Tibial artery (tissue), 4 donors: ENCODE measurements at regions not wholly inside any gene's neighbourhood (a gene's known extent, or its start where the extent isn't known, plus 50 kb on each side); places are given as distances from the start of the nearest gene placed in this dataset.

Experiments
- DNase-seq, 2 donors: peaks; one replicate each; pipeline ENCODE4 v3.0.0-alpha.2; 2019
- H3K27ac ChIP-seq, 2 donors: fragments of 200-600 bp; sonication (generic) in 1 of 2; 1 replicate in 1 of 2; 2 replicates in 1 of 2; pipeline ENCODE4 v1.5.1; 2018 to 2019; ENCODE audit warnings: mild to moderate bottlenecking in 1 of 2
- H3K27me3 ChIP-seq, 2 donors: fragments of 200-600 bp; sonication (generic) in 1 of 2; one replicate each; pipeline versions ENCODE4 v1.5.1 to v1.6.0; 2016 to 2019
- H3K36me3 ChIP-seq, 3 donors: fragments of 200-600 bp; sonication (generic) in 2 of 3; one replicate each; pipeline ENCODE4 v1.5.1; 2016 to 2019; ENCODE audit warnings: mild to moderate bottlenecking in 2 of 3
- H3K4me1 ChIP-seq, 4 donors: fragments of 200-600 bp; sonication (generic) in 2 of 4; 1 replicate in 3 of 4; 2 replicates in 1 of 4; pipeline ENCODE4 v1.5.1; 2016 to 2019
- H3K4me3 ChIP-seq, 2 donors: fragments of 200-600 bp; sonication (generic) in 1 of 2; 1 replicate in 1 of 2; 2 replicates in 1 of 2; pipeline ENCODE4 v1.5.1; 2018 to 2019; ENCODE audit warnings: mild to moderate bottlenecking in 2 of 2
- H3K9me3 ChIP-seq, 3 donors: fragments of 200-600 bp; sonication (generic) in 1 of 3; one replicate each; pipeline ENCODE4 v1.5.1; 2016 to 2019
- intact Hi-C: fragments of 100-400 bp; cut with DNase I; formaldehyde crosslinking; loops from one replicate; pipeline ENCODE4 v1.15.0; 2023; ENCODE audit warnings: low total_unique reads
- TF ChIP-seq, protein P1 (sequence below), 2 experiments: fragments of 200-600 bp in 1 of 2; fragments of 450-650 bp in 1 of 2; IDR thresholded peaks; one replicate each; pipeline ENCODE4 v1.5.1; 2017 to 2019; ENCODE audit warnings: antibody characterized with exemption in 2 of 2, mild to moderate bottlenecking in 1 of 2, moderate library complexity in 1 of 2

DNA sequence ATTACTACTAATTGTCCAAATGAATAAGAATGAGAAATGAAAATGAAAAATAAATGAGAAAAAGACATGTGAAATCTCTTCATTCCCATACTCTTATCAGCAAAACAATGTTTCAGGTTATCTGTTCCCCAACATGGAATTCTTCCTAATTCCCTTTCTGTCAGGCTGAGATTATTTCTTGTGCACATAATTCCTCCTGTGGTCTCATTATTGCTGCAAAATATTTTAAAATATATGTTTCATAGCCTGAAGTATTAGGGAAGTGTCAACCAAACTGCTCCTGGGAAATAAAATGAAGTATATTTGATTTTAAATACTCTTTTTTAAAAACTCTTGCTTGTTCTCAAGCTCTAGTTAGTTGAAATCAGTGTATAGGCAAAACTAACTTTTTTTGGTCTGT, 314.9 kb downstream of the USP25 start:
- intact Hi-C loops: no loop called here
- no peaks in the 10 kb centered on the region for H3K9me3 ChIP-seq
- TF ChIP-seq, protein P1, sequence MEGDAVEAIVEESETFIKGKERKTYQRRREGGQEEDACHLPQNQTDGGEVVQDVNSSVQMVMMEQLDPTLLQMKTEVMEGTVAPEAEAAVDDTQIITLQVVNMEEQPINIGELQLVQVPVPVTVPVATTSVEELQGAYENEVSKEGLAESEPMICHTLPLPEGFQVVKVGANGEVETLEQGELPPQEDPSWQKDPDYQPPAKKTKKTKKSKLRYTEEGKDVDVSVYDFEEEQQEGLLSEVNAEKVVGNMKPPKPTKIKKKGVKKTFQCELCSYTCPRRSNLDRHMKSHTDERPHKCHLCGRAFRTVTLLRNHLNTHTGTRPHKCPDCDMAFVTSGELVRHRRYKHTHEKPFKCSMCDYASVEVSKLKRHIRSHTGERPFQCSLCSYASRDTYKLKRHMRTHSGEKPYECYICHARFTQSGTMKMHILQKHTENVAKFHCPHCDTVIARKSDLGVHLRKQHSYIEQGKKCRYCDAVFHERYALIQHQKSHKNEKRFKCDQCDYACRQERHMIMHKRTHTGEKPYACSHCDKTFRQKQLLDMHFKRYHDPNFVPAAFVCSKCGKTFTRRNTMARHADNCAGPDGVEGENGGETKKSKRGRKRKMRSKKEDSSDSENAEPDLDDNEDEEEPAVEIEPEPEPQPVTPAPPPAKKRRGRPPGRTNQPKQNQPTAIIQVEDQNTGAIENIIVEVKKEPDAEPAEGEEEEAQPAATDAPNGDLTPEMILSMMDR (IDR thresholded peaks at IDR 0.05): no peak
- no peak overlapping the region for H3K27ac ChIP-seq
- DNase-seq: no peak
- H3K4me1 ChIP-seq: no peaks in the 10 kb centered on the region
- no peaks in the 10 kb centered on the region for H3K36me3 ChIP-seq
- no peaks in the 10 kb centered on the region for H3K27me3 ChIP-seq
- H3K4me3 ChIP-seq: no peak overlapping the region

DNA sequence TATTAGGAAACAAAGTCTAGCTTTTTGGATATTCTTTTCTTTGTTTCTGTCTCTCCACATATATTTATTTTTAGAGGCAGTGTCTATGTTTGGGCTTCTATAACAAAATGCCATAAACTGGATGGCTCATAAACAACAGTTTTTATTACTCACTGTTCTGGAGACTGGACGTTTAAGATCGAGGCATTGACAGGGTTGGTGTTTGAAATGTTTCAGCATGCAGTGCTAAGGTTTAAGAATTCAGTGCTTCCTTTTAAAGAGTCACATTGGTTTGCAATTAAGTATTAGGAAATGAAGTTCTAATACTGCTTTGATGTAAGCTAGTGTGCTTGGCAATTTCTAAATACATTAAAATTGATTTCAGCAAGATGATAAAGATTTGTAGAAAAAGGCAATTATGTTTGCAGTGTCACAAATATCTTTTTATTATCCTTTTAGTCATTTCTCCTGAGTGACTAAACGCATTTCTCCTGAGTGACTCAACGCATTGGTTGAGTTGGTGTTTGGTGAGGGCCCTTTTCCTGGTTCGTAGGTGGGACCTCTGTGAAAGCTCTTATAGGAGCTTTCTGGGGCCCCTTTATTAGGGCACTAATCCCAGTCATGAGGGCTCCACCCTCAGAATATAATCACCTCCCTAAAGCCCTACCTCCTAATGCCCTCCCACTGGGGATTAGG, 317.0 kb downstream of the USP25 start:
- no peak overlapping the region for H3K4me3 ChIP-seq
- intact Hi-C loops: no loop called here
- H3K9me3 ChIP-seq: no peaks in the 10 kb centered on the region
- DNase-seq: no peak
- TF ChIP-seq, protein P1 (IDR thresholded peaks at IDR 0.05): no peak
- no peaks in the 10 kb centered on the region for H3K27me3 ChIP-seq
- no peaks in the 10 kb centered on the region for H3K36me3 ChIP-seq
- H3K4me1 ChIP-seq: no peaks in the 10 kb centered on the region
- H3K27ac ChIP-seq: no peak overlapping the region

DNA sequence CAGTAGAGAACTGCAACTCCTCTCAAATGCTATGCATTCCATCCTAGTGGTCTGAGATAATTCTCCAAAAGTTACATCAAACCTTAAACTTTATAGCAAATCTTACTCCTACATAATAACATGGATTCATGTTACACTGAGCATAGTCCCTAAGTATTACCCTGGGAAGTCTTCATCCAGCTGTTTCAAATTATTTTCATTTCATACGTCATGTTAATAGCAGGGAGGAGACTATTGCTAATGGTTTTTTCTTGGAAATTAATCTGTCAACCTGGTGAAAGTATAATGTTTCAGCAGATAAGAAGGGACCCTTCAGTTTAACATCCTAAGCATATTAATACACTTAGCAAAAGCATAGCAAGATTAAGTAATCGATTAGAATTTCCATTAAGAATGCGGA, 318.1 kb downstream of the USP25 start:
- intact Hi-C loops: no loop called here

DNA sequence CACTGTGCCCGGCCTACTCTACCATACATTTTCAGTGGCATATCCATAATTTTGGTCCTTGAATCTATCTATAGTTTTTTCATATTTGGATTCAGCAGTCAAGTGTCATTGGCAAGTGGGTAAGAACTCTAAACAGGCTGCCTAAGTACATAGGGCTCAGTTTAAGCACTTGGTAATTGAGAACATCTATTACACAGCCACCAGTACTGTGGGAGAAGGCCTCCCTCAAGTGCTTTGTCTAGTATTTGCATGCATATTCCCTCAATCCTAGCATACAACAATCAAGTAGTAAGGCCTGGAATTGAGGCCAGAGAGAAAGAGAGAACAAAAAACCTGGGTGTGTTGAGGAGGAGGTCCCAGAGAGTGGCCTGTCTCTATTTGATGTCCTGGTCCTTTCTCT, 325.2 kb downstream of the USP25 start:
- H3K27ac ChIP-seq: no peak overlapping the region

More for the DNA sequence above, 318.1 kb downstream of the USP25 start:
- no peak overlapping the region for H3K4me3 ChIP-seq
- no peaks in the 10 kb centered on the region for H3K27me3 ChIP-seq
- no peak overlapping the region for H3K27ac ChIP-seq
- no peak for DNase-seq
- TF ChIP-seq, protein P1 (IDR thresholded peaks at IDR 0.05): no peak
- no peaks in the 10 kb centered on the region for H3K4me1 ChIP-seq
- H3K9me3 ChIP-seq: no peaks in the 10 kb centered on the region
- no peaks in the 10 kb centered on the region for H3K36me3 ChIP-seq

DNA sequence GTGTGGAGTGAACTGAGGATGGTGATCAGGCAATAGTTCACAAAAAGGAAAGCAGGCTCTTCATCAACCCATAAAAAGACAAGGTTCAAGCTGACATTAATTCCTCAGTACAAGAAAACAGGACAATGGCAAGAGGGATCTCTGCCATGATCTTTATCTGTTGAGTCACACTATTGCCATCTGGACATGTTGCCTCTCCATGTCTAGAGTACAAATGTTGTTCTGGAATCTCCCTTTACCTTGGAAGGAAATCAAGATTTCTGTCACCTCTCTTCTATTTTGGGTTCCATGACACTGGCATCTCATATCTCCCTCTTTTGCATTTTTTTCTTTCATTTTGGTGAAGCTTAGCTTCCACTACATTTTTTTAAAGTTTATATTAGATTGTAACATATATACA, 329.1 kb downstream of the USP25 start:
- Histone ChIP-seq H3K27ac (no peak overlapping the region), H3K9me3 (no peaks in the 10 kb centered on the region), H3K27me3 (no peaks in the 10 kb centered on the region), H3K4me3 (no peak overlapping the region), H3K4me1 (no peaks in the 10 kb centered on the region), H3K36me3 (no peaks in the 10 kb centered on the region)
- DNase-seq: no peak
- intact Hi-C loops: no loop called here
- TF ChIP-seq, protein P1 (IDR thresholded peaks at IDR 0.05): no peak

More for the DNA sequence above, 325.2 kb downstream of the USP25 start:
- TF ChIP-seq, protein P1 (IDR thresholded peaks at IDR 0.05): no peak
- H3K36me3 ChIP-seq: no peaks in the 10 kb centered on the region
- no peaks in the 10 kb centered on the region for H3K27me3 ChIP-seq
- DNase-seq: no peak
- no peaks in the 10 kb centered on the region for H3K4me1 ChIP-seq
- no peaks in the 10 kb centered on the region for H3K9me3 ChIP-seq
- no peak overlapping the region for H3K4me3 ChIP-seq
- intact Hi-C loops: no loop called here

DNA sequence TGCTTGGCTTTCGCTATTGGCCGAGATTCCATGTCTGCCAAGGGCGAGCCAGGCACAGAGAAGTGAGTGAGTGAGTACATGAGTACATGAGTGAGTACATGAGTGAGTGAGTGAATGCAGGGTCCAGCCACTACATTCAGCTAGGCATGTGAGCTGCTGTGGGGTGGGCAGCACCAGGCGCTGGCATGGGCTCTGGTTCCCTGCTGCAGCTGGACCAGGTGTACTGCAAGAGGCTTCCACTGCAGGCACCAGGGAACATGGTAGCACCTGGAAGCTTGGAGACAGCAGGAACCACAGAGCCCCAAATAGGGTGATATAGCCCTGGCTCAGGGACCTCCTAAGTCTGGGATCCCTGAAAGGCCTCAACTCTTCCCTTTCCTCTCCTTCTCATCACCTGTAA, 330.2 kb downstream of the USP25 start:
- intact Hi-C loops: no loop called here
- no peaks in the 10 kb centered on the region for H3K4me1 ChIP-seq
- no peak for DNase-seq
- H3K4me3 ChIP-seq: no peak overlapping the region
- no peaks in the 10 kb centered on the region for H3K36me3 ChIP-seq
- H3K27me3 ChIP-seq: no peaks in the 10 kb centered on the region
- H3K9me3 ChIP-seq: no peaks in the 10 kb centered on the region
- TF ChIP-seq, protein P1 (IDR thresholded peaks at IDR 0.05): no peak
- H3K27ac ChIP-seq: no peak overlapping the region
